ENCODE measurements at regions not wholly inside any gene's neighbourhood (a gene's known extent, or its start where the extent isn't known, plus 50 kb on each side); places are given as distances from the start of the nearest gene placed in this dataset.

DNA sequence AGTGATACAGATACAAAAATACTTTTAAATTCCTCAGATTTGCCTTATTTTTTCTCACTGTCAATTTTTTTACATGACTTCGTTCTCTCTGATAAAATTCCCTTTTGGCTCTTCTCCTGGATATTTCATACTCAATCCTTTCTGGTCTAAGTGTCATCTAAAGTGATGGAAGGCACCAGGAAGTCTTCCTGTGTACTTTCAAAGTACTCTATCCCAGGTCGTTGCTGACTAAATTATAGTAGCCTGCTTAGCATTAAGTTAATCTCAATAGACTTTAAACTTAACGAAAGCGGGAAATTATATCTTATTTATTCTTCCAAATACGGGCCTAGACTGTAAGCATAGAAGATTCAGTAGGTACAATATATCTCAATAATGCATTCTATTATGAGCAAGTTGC lies 67.8 kb downstream of the CASP12 start:
- H3K27ac ChIP-seq (ENCODE audit: low read depth, low read length) = no peak overlapping the region
- H4K91ac ChIP-seq (ENCODE audit: low read depth, low read length) = no peak overlapping the region
- H4K8ac ChIP-seq (ENCODE audit: low read depth, low read length) = no peak overlapping the region
- H3K9me3 ChIP-seq (ENCODE audit: insufficient read depth, low read depth, low read length) = no peaks in the 10 kb centered on the region
- H3K18ac ChIP-seq (ENCODE audit: low read length) = no peak overlapping the region
- H3K27me3 ChIP-seq (ENCODE audit: insufficient read depth, low read length) = no peaks in the 10 kb centered on the region
- H2AFZ ChIP-seq (ENCODE audit: insufficient read depth, low read length, poor library complexity) = no peak overlapping the region
- no peak for DNase-seq
- no peaks in the 10 kb centered on the region for H3K79me1 ChIP-seq (ENCODE audit: low read length)
- H3K4me3 ChIP-seq (ENCODE audit: low read depth, low read length) = no peak overlapping the region
- no peak overlapping the region for H4K12ac ChIP-seq (ENCODE audit: low read depth, low read length)
- H2AK5ac ChIP-seq (ENCODE audit: low read length) = no peak overlapping the region
- no peak overlapping the region for H3K9ac ChIP-seq (ENCODE audit: low read length)
- no peak overlapping the region for H3K4ac ChIP-seq (ENCODE audit: low read depth, low read length)
- H2BK120ac ChIP-seq (ENCODE audit: insufficient read depth, low read length, poor library complexity) = no peak overlapping the region
- H3K36me3 ChIP-seq (ENCODE audit: control insufficient read depth in 1 of 2, insufficient read depth in 2 of 2, low read length in 2 of 2) = no peaks in the 10 kb centered on the region
- WGBS (ENCODE audit: extremely low coverage, insufficient coverage, insufficient read length) = no CpG with 5 or more reads among the region's 5 CpGs
- no peak overlapping the region for H3K4me2 ChIP-seq (ENCODE audit: low read length)
- H3K14ac ChIP-seq (ENCODE audit: low read length) = no peak overlapping the region
- H3K79me2 ChIP-seq (ENCODE audit: control insufficient read depth, insufficient read depth, low read length, poor library complexity) = no peaks in the 10 kb centered on the region
- H3K4me1 ChIP-seq (ENCODE audit: control insufficient read depth in 1 of 2, insufficient read depth in 2 of 2, low read length in 2 of 2) = no peaks in the 10 kb centered on the region
- H2BK12ac ChIP-seq (ENCODE audit: low read length) = no peak overlapping the region
- no peak overlapping the region for H3K23ac ChIP-seq (ENCODE audit: low read length)
- no peak overlapping the region for H2BK5ac ChIP-seq (ENCODE audit: low read depth, low read length, poor library complexity)

DNA sequence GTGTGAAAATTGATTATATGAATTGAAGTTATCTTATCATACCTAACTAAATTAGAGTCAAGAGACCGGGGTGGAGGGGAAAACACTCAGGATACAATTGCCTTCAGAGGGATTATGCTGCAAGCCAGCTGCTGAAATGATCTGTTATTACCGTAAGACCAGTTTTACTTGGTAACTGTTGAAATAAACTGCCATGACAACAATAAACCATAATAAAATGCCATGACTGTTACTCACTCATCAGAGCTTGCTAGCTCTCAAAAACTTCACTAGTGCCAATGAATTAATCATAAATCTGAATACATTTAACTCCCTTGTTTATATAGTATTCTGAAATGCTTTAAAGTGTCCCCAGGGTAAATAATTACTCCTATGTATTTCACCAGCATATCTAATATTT lies 68.2 kb downstream of the CASP12 start:
- H3K4ac ChIP-seq (ENCODE audit: low read depth, low read length) = no peak overlapping the region
- H3K27ac ChIP-seq (ENCODE audit: low read depth, low read length) = no peak overlapping the region
- H3K14ac ChIP-seq (ENCODE audit: low read length) = no peak overlapping the region
- no peak overlapping the region for H3K4me3 ChIP-seq (ENCODE audit: low read depth, low read length)
- H3K18ac ChIP-seq (ENCODE audit: low read length) = no peak overlapping the region
- no peak overlapping the region for H4K8ac ChIP-seq (ENCODE audit: low read depth, low read length)
- no peak overlapping the region for H4K12ac ChIP-seq (ENCODE audit: low read depth, low read length)
- H2BK5ac ChIP-seq (ENCODE audit: low read depth, low read length, poor library complexity) = no peak overlapping the region
- H3K36me3 ChIP-seq (ENCODE audit: control insufficient read depth in 1 of 2, insufficient read depth in 2 of 2, low read length in 2 of 2) = no peaks in the 10 kb centered on the region
- no peaks in the 10 kb centered on the region for H3K79me2 ChIP-seq (ENCODE audit: control insufficient read depth, insufficient read depth, low read length, poor library complexity)
- H4K91ac ChIP-seq (ENCODE audit: low read depth, low read length) = no peak overlapping the region
- H3K9me3 ChIP-seq (ENCODE audit: insufficient read depth, low read depth, low read length) = no peaks in the 10 kb centered on the region
- no peak overlapping the region for H2BK12ac ChIP-seq (ENCODE audit: low read length)
- no CpG with 5 or more reads among the region's 2 CpGs for WGBS (ENCODE audit: extremely low coverage, insufficient coverage, insufficient read length)
- H2AK5ac ChIP-seq (ENCODE audit: low read length) = no peak overlapping the region
- no peaks in the 10 kb centered on the region for H3K4me1 ChIP-seq (ENCODE audit: control insufficient read depth in 1 of 2, insufficient read depth in 2 of 2, low read length in 2 of 2)
- H3K27me3 ChIP-seq (ENCODE audit: insufficient read depth, low read length) = no peaks in the 10 kb centered on the region
- no peak for DNase-seq
- H3K79me1 ChIP-seq (ENCODE audit: low read length) = no peaks in the 10 kb centered on the region
- H2AFZ ChIP-seq (ENCODE audit: insufficient read depth, low read length, poor library complexity) = no peak overlapping the region
- no peak overlapping the region for H3K23ac ChIP-seq (ENCODE audit: low read length)
- no peak overlapping the region for H2BK120ac ChIP-seq (ENCODE audit: insufficient read depth, low read length, poor library complexity)
- H3K4me2 ChIP-seq (ENCODE audit: low read length) = no peak overlapping the region
- H3K9ac ChIP-seq (ENCODE audit: low read length) = no peak overlapping the region

DNA sequence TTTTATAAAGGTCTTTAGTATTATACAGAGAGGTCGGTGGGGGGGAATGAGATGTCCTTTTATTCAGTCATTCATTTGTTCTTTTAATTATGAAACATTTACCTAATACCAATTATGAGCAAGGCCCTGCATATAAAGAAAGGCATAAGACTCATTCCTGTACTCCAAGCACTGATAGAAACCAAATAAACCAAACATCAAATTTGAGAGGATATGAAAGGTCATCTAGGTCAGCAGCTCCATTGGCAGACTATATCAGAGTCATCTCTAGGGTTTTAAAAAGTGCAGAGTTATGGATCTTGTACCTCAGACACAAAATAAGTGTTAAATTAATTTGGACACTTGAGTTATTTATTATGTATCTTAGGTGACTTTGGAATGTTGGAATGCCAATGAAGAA lies 71.5 kb downstream of the CASP12 start:
- Histone ChIP-seq H3K14ac (ENCODE audit: low read length) (no peak overlapping the region), H3K4me3 (ENCODE audit: low read depth, low read length) (no peak overlapping the region), H3K4me2 (ENCODE audit: low read length) (no peak overlapping the region), H3K27me3 (ENCODE audit: insufficient read depth, low read length) (no peaks in the 10 kb centered on the region), H3K23ac (ENCODE audit: low read length) (no peak overlapping the region), H4K91ac (ENCODE audit: low read depth, low read length) (no peak overlapping the region), H3K9ac (ENCODE audit: low read length) (no peak overlapping the region), H2BK120ac (ENCODE audit: insufficient read depth, low read length, poor library complexity) (no peak overlapping the region), H4K8ac (ENCODE audit: low read depth, low read length) (no peak overlapping the region), H2BK12ac (ENCODE audit: low read length) (no peak overlapping the region), H2AFZ (ENCODE audit: insufficient read depth, low read length, poor library complexity) (no peak overlapping the region), H3K9me3 (ENCODE audit: insufficient read depth, low read depth, low read length) (no peaks in the 10 kb centered on the region), H2AK5ac (ENCODE audit: low read length) (no peak overlapping the region), H3K79me2 (ENCODE audit: control insufficient read depth, insufficient read depth, low read length, poor library complexity) (no peaks in the 10 kb centered on the region), H3K18ac (ENCODE audit: low read length) (no peak overlapping the region), H2BK5ac (ENCODE audit: low read depth, low read length, poor library complexity) (no peak overlapping the region), H3K36me3 (ENCODE audit: control insufficient read depth in 1 of 2, insufficient read depth in 2 of 2, low read length in 2 of 2) (no peaks in the 10 kb centered on the region), H3K4me1 (ENCODE audit: control insufficient read depth in 1 of 2, insufficient read depth in 2 of 2, low read length in 2 of 2) (no peaks in the 10 kb centered on the region), H3K4ac (ENCODE audit: low read depth, low read length) (no peak overlapping the region), H4K12ac (ENCODE audit: low read depth, low read length) (no peak overlapping the region), H3K27ac (ENCODE audit: low read depth, low read length) (no peak overlapping the region), H3K79me1 (ENCODE audit: low read length) (no peaks in the 10 kb centered on the region)
- DNase-seq = no peak
- WGBS (ENCODE audit: extremely low coverage, insufficient coverage, insufficient read length) = no CpG with 5 or more reads among the region's 1 CpG

DNA sequence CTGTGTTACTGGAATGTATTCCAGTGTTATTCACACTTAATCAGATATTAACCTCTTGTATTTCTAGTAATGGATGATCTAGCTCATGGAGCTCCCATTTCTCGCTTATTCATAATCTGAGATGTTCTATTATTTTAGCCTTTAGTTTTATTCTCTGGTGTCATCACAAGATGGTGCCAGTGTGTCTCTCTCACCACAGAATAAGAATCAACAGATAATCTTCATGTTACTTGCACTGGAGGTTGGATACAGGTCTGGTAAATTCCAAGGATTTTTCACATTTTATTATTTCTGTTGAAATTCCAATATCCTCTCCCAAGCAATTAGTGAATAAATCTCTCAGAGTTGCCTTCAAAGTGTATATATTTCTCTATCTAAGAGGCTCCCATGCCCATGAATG lies 74.6 kb downstream of the CASP12 start:
- no peak overlapping the region for H3K4me3 ChIP-seq (ENCODE audit: low read depth, low read length)
- no peak overlapping the region for H3K18ac ChIP-seq (ENCODE audit: low read length)
- no peaks in the 10 kb centered on the region for H3K4me1 ChIP-seq (ENCODE audit: control insufficient read depth in 1 of 2, insufficient read depth in 2 of 2, low read length in 2 of 2)
- no peak overlapping the region for H4K91ac ChIP-seq (ENCODE audit: low read depth, low read length)
- no peaks in the 10 kb centered on the region for H3K36me3 ChIP-seq (ENCODE audit: control insufficient read depth in 1 of 2, insufficient read depth in 2 of 2, low read length in 2 of 2)
- no peak for DNase-seq
- H3K27me3 ChIP-seq (ENCODE audit: insufficient read depth, low read length) = no peaks in the 10 kb centered on the region
- H2BK120ac ChIP-seq (ENCODE audit: insufficient read depth, low read length, poor library complexity) = no peak overlapping the region
- no peak overlapping the region for H3K4me2 ChIP-seq (ENCODE audit: low read length)
- no peak overlapping the region for H2BK5ac ChIP-seq (ENCODE audit: low read depth, low read length, poor library complexity)
- no peaks in the 10 kb centered on the region for H3K79me1 ChIP-seq (ENCODE audit: low read length)
- WGBS (ENCODE audit: extremely low coverage, insufficient coverage, insufficient read length) = no CpG with 5 or more reads among the region's 1 CpG
- no peak overlapping the region for H2AFZ ChIP-seq (ENCODE audit: insufficient read depth, low read length, poor library complexity)
- no peak overlapping the region for H2AK5ac ChIP-seq (ENCODE audit: low read length)
- no peak overlapping the region for H3K27ac ChIP-seq (ENCODE audit: low read depth, low read length)
- H3K23ac ChIP-seq (ENCODE audit: low read length) = no peak overlapping the region
- H3K79me2 ChIP-seq (ENCODE audit: control insufficient read depth, insufficient read depth, low read length, poor library complexity) = no peaks in the 10 kb centered on the region
- H4K8ac ChIP-seq (ENCODE audit: low read depth, low read length) = no peak overlapping the region
- no peak overlapping the region for H3K14ac ChIP-seq (ENCODE audit: low read length)
- no peaks in the 10 kb centered on the region for H3K9me3 ChIP-seq (ENCODE audit: insufficient read depth, low read depth, low read length)
- no peak overlapping the region for H2BK12ac ChIP-seq (ENCODE audit: low read length)
- no peak overlapping the region for H3K4ac ChIP-seq (ENCODE audit: low read depth, low read length)
- H4K12ac ChIP-seq (ENCODE audit: low read depth, low read length) = no peak overlapping the region
- H3K9ac ChIP-seq (ENCODE audit: low read length) = no peak overlapping the region

Measured in trophoblast cell (in vitro differentiated cells and primary cell).